GM23338 (cell line): ENCODE measurements at regions not wholly inside any gene's neighbourhood (a gene's known extent, or its start where the extent isn't known, plus 50 kb on each side); places are given as distances from the start of the nearest gene placed in this dataset.
"Not testable (repeated sequence)": the region's sequence is repeated elsewhere in the genome, so short reads cannot be mapped to it uniquely, and the experiment has no call there.

Experiments
- ATAC-seq: fragments of 200-7000 bp; cut with Tn5 transposase; 3 replicates; pipeline ENCODE4 v1.9.1; 2020
- DNase-seq: peaks from one replicate; pipeline ENCODE4 v3.0.0-alpha.2; 2015; ENCODE audit warnings: low spot score
- H2AFZ ChIP-seq: fragments of 200-600 bp; sonication (generic); 2 replicates; pipeline ENCODE4 v1.8.0; 2016; ENCODE audit warnings: antibody characterized with exemption, mild to moderate bottlenecking, moderate library complexity
- H3F3A ChIP-seq: fragments of 200-600 bp; sonication (generic); replicated peaks from 2 replicates; pipeline ENCODE4 v1.8.0; 2017; ENCODE audit warnings: antibody characterized with exemption, mixed run types, low read depth
- H3K27ac ChIP-seq: fragments of 200-600 bp; sonication (generic); 2 replicates; pipeline ENCODE4 v1.6.1; 2016; ENCODE audit warnings: low read depth
- H3K27me3 ChIP-seq: fragments of 200-600 bp; sonication (generic); 2 replicates; pipeline ENCODE4 v1.8.0; 2016; ENCODE audit warnings: mild to moderate bottlenecking, mixed run types, moderate library complexity; ENCODE audit not compliant: insufficient read depth
- H3K36me3 ChIP-seq: fragments of 200-600 bp; sonication (generic); 2 replicates; pipeline ENCODE4 v1.8.0; 2016; ENCODE audit warnings: mild to moderate bottlenecking; ENCODE audit not compliant: insufficient read depth
- H3K4me1 ChIP-seq: fragments of 200-600 bp; sonication (generic); 2 replicates; pipeline ENCODE4 v1.8.0; 2016; ENCODE audit warnings: mild to moderate bottlenecking, moderate library complexity; ENCODE audit not compliant: insufficient read depth
- H3K4me2 ChIP-seq: fragments of 200-600 bp; sonication (generic); 2 replicates; pipeline ENCODE4 v1.7.1; 2017; ENCODE audit warnings: mixed run types
- H3K4me3 ChIP-seq: fragments of 200-600 bp; sonication (generic); 2 replicates; pipeline ENCODE4 v1.6.1; 2016; ENCODE audit warnings: mixed run types
- H3K79me2 ChIP-seq: fragments of 200-600 bp; sonication (generic); replicated peaks from 2 replicates; pipeline ENCODE4 v1.8.0; 2017; ENCODE audit warnings: mild to moderate bottlenecking; ENCODE audit not compliant: insufficient read depth
- H3K9me2 ChIP-seq: fragments of 200-600 bp; sonication (generic); 2 replicates; pipeline ENCODE4 v1.8.0; 2017; ENCODE audit not compliant: insufficient read depth
- H4K20me1 ChIP-seq: fragments of 200-600 bp; sonication (generic); replicated peaks from 2 replicates; pipeline ENCODE4 v1.8.0; 2017; ENCODE audit warnings: mild to moderate bottlenecking; ENCODE audit not compliant: insufficient read depth
- H3K27ac Mint-ChIP-seq: 2 replicates; pipeline ENCODE4 v1.8.0; 2020; ENCODE audit warnings: inconsistent platforms, mild to moderate bottlenecking, moderate library complexity, mixed read lengths
- H3K27me3 Mint-ChIP-seq: 3 replicates; pipeline ENCODE4 v1.8.0; 2022; ENCODE audit warnings: low read depth, mild to moderate bottlenecking, moderate library complexity, mixed read lengths, inconsistent platforms; ENCODE audit not compliant: insufficient read depth, poor library complexity
- H3K36me3 Mint-ChIP-seq: 3 replicates; pipeline ENCODE4 v1.8.0; 2021; ENCODE audit warnings: low read depth, mild to moderate bottlenecking, inconsistent platforms, moderate library complexity, mixed read lengths
- H3K4me1 Mint-ChIP-seq: 3 replicates; pipeline ENCODE4 v1.8.0; 2020; ENCODE audit warnings: mild to moderate bottlenecking, inconsistent platforms, mixed read lengths
- H3K4me3 Mint-ChIP-seq: 3 replicates; pipeline ENCODE4 v1.8.0; 2021; ENCODE audit warnings: moderate library complexity, mild to moderate bottlenecking, inconsistent platforms, mixed read lengths
- H3K9me3 Mint-ChIP-seq: 3 replicates; pipeline ENCODE4 v1.8.0; 2020; ENCODE audit warnings: moderate library complexity, mild to moderate bottlenecking, inconsistent platforms, mixed read lengths

- not testable (repeated sequence) for H3K27ac Mint-ChIP-seq, H3K4me2 ChIP-seq, H3K27ac ChIP-seq, H3K9me3 Mint-ChIP-seq, DNase-seq, H3K4me3 Mint-ChIP-seq, H3F3A ChIP-seq, H3K4me3 ChIP-seq, H3K4me1 Mint-ChIP-seq, ATAC-seq, H3K27me3 Mint-ChIP-seq, H3K9me2 ChIP-seq, H3K36me3 Mint-ChIP-seq, H3K79me2 ChIP-seq, H3K4me1 ChIP-seq, H3K27me3 ChIP-seq, H3K36me3 ChIP-seq, H2AFZ ChIP-seq, H4K20me1 ChIP-seq
Measured at GRCh38 chr16:29262725-29263124, 143.8 kb downstream of the NPIPB11 start.

- not testable (repeated sequence) for H3K9me2 ChIP-seq, H2AFZ ChIP-seq, H3K4me3 Mint-ChIP-seq, H4K20me1 ChIP-seq, H3K4me1 Mint-ChIP-seq, H3K36me3 ChIP-seq, H3K4me2 ChIP-seq, H3K79me2 ChIP-seq, H3K27me3 Mint-ChIP-seq, DNase-seq, ATAC-seq, H3K27ac ChIP-seq, H3K27me3 ChIP-seq, H3K36me3 Mint-ChIP-seq, H3K27ac Mint-ChIP-seq, H3K4me3 ChIP-seq, H3F3A ChIP-seq, H3K9me3 Mint-ChIP-seq, H3K4me1 ChIP-seq
Measured at GRCh38 chr16:29261427-29262248, 144.9 kb downstream of the NPIPB11 start.

- not testable (repeated sequence) for H3K36me3 ChIP-seq, H4K20me1 ChIP-seq, H3K4me3 Mint-ChIP-seq, H2AFZ ChIP-seq, H3K36me3 Mint-ChIP-seq, ATAC-seq, H3K27me3 Mint-ChIP-seq, H3K9me2 ChIP-seq, H3K79me2 ChIP-seq, H3K27ac ChIP-seq, H3K4me1 ChIP-seq, H3F3A ChIP-seq, H3K27me3 ChIP-seq, H3K9me3 Mint-ChIP-seq, H3K27ac Mint-ChIP-seq, DNase-seq, H3K4me1 Mint-ChIP-seq, H3K4me2 ChIP-seq, H3K4me3 ChIP-seq
Measured at GRCh38 chr16:29260683-29261426, 145.7 kb downstream of the NPIPB11 start.

GRCh38 chr16:29259635-29260457 is 146.7 kb downstream of the NPIPB11 start:
- H3K4me1 Mint-ChIP-seq, ATAC-seq, H3K36me3 Mint-ChIP-seq, H3K27me3 Mint-ChIP-seq, H3K4me3 ChIP-seq, H3F3A ChIP-seq, H3K4me3 Mint-ChIP-seq, H3K27ac Mint-ChIP-seq, H3K4me1 ChIP-seq, H2AFZ ChIP-seq, H3K4me2 ChIP-seq, H3K27ac ChIP-seq, H3K27me3 ChIP-seq, H3K36me3 ChIP-seq, H3K79me2 ChIP-seq, H3K9me3 Mint-ChIP-seq, DNase-seq, H4K20me1 ChIP-seq, H3K9me2 ChIP-seq: not testable (repeated sequence)

GRCh38 chr16:29258946-29259634 is 147.4 kb downstream of the NPIPB11 start:
- H3K27ac ChIP-seq, H3K9me2 ChIP-seq, H3K27me3 Mint-ChIP-seq, H3K4me1 Mint-ChIP-seq, H3K36me3 Mint-ChIP-seq, H3K27me3 ChIP-seq, H3K79me2 ChIP-seq, H3K9me3 Mint-ChIP-seq, H2AFZ ChIP-seq, H3K4me3 Mint-ChIP-seq, H3K4me1 ChIP-seq, DNase-seq, H3K36me3 ChIP-seq, H3K4me3 ChIP-seq, H3K4me2 ChIP-seq, H4K20me1 ChIP-seq, H3F3A ChIP-seq, ATAC-seq, H3K27ac Mint-ChIP-seq: not testable (repeated sequence)
